B cell (primary cell): ENCODE measurements at regions not wholly inside any gene's neighbourhood (a gene's known extent, or its start where the extent isn't known, plus 50 kb on each side); places are given as distances from the start of the nearest gene placed in this dataset.

ENCODE experiments used
- EZH2 ChIP-seq: IDR thresholded peaks from 2 replicates; pipeline ENCODE4 v1.6.1; 2012; ENCODE audit warnings: borderline replicate concordance, low read depth, mild to moderate bottlenecking, moderate library complexity, low read length; ENCODE audit not compliant: insufficient read depth, poor library complexity, severe bottlenecking
- TF ChIP-seq, protein P1 (sequence below): fragments of 200-600 bp; IDR thresholded peaks from one replicate; pipeline ENCODE4 v1.8.0; 2022; ENCODE audit warnings: antibody characterized with exemption, mild to moderate bottlenecking

- TF ChIP-seq, protein P1, sequence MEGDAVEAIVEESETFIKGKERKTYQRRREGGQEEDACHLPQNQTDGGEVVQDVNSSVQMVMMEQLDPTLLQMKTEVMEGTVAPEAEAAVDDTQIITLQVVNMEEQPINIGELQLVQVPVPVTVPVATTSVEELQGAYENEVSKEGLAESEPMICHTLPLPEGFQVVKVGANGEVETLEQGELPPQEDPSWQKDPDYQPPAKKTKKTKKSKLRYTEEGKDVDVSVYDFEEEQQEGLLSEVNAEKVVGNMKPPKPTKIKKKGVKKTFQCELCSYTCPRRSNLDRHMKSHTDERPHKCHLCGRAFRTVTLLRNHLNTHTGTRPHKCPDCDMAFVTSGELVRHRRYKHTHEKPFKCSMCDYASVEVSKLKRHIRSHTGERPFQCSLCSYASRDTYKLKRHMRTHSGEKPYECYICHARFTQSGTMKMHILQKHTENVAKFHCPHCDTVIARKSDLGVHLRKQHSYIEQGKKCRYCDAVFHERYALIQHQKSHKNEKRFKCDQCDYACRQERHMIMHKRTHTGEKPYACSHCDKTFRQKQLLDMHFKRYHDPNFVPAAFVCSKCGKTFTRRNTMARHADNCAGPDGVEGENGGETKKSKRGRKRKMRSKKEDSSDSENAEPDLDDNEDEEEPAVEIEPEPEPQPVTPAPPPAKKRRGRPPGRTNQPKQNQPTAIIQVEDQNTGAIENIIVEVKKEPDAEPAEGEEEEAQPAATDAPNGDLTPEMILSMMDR, result no peak
- TF ChIP-seq EZH2, result no peak
Observed at GRCh38 chr13:99628442-99628841, 127.2 kb downstream of the TM9SF2 start.
